ENCODE measurements at regions not wholly inside any gene's neighbourhood (a gene's known extent, or its start where the extent isn't known, plus 50 kb on each side); places are given as distances from the start of the nearest gene placed in this dataset.

GRCh38 chr1:184257873-184258272 lies 129.0 kb upstream of the C1orf21 start:
- TF ChIP-seq CTCF (conservative IDR thresholded peaks at IDR 0.05) = no peak
- TF ChIP-seq ZFX (IDR thresholded peaks at IDR 0.05) = no peak

All from C4-2B (cell line).